ENCODE measurements at regions not wholly inside any gene's neighbourhood (a gene's known extent, or its start where the extent isn't known, plus 50 kb on each side); places are given as distances from the start of the nearest gene placed in this dataset.
A peak's percentile ranks its signal among the peaks of the same experiment; 100 is the strongest.

DNA sequence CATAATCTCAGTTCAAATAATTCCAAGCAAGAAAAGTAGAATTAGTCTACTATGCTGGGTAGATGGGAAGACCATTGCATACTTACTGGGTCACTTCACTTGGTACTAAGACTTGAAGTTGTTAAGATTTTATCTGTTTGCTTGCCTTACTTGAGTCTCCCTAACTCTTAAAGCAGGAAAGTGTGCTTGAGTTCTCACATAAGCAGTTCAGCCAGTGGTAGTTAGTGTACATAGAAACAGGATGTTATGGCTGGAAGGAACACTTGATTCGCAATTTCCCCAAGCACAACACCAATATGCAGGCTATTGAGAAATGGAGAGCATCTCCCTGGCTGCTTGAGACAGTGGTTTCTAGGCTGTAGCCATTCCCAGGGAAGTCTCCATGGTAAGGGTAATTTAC lies 176.1 kb downstream of the MSL3 start:
- no peak overlapping the region for H3K27ac Mint-ChIP-seq
- CTCF ChIA-PET, result no interaction called here
- TF ChIP-seq, protein P1, sequence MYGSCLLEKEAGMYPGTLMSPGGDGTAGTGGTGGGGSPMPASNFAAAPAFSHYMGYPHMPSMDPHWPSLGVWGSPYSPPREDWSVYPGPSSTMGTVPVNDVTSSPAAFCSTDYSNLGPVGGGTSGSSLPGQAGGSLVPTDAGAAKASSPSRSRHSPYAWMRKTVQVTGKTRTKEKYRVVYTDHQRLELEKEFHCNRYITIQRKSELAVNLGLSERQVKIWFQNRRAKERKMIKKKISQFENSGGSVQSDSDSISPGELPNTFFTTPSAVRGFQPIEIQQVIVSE (CRISPR knock-in tag; IDR thresholded peaks at IDR 0.05; ENCODE audit: borderline replicate concordance), result no peak
- no peak for TF ChIP-seq ZNF232 (CRISPR knock-in tag; IDR thresholded peaks at IDR 0.05)
- TF ChIP-seq ATF1 (CRISPR knock-in tag; IDR thresholded peaks at IDR 0.05), result no peak
- no peak for TF ChIP-seq MXD4 (CRISPR knock-in tag; IDR thresholded peaks at IDR 0.05; ENCODE audit: borderline replicate concordance)
- TF ChIP-seq, protein P2, sequence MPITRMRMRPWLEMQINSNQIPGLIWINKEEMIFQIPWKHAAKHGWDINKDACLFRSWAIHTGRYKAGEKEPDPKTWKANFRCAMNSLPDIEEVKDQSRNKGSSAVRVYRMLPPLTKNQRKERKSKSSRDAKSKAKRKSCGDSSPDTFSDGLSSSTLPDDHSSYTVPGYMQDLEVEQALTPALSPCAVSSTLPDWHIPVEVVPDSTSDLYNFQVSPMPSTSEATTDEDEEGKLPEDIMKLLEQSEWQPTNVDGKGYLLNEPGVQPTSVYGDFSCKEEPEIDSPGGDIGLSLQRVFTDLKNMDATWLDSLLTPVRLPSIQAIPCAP (CRISPR knock-in tag; IDR thresholded peaks at IDR 0.05), result no peak
- TF ChIP-seq ZBTB21 (CRISPR knock-in tag; IDR thresholded peaks at IDR 0.05; ENCODE audit: borderline replicate concordance), result no peak
- TF ChIP-seq SOX15 (CRISPR knock-in tag; IDR thresholded peaks at IDR 0.05), result no peak
- TF ChIP-seq RORB (CRISPR knock-in tag; IDR thresholded peaks at IDR 0.05), result no peak
- no peak for TF ChIP-seq RELA (CRISPR knock-in tag; IDR thresholded peaks at IDR 0.05; ENCODE audit: borderline replicate concordance)
- TF ChIP-seq, protein P3, sequence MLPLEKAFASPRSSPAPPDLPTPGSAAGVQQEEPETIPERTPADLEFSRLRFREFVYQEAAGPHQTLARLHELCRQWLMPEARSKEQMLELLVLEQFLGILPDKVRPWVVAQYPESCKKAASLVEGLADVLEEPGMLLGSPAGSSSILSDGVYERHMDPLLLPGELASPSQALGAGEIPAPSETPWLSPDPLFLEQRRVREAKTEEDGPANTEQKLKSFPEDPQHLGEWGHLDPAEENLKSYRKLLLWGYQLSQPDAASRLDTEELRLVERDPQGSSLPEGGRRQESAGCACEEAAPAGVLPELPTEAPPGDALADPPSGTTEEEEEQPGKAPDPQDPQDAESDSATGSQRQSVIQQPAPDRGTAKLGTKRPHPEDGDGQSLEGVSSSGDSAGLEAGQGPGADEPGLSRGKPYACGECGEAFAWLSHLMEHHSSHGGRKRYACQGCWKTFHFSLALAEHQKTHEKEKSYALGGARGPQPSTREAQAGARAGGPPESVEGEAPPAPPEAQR (CRISPR knock-in tag; IDR thresholded peaks at IDR 0.05), result no peak

DNA sequence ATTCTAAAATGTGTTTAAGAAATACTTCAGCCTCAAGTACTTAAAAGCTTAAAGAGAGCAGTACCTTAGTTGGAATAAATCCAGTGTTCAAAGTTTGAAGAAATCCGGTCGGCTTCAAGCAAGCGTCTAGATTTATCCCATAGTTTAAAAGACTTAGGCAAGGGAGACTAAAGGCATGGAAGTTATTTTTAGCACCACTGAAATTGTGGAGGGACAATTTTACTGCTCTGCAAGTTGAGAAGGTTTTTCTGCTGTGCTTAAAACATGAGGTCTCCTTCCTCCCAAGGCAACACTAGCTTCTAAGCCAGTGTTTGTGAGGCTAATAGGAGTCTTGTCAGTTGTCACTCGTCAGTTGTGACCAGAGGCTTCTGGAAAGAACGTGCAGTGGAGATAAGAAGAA lies 183.5 kb downstream of the MSL3 start:
- Mint-ChIP-seq H3K4me3 (no peak overlapping the region; the same call in 1 of the 2 replicates), H3K27ac (no peak overlapping the region; the same call in 1 of the 2 replicates), H3K27me3 (ENCODE audit: low read depth) (peaks cover 3% of the 10 kb centered on the region; the same call in 1 of the 2 replicates), H3K36me3 (no peaks in the 10 kb centered on the region), H3K9me3 (no peaks in the 10 kb centered on the region), H3K4me1 (peaks cover 14% of the 10 kb centered on the region)
- no peak for DNase-seq (ENCODE audit: low spot score)
- no peak for ATAC-seq
- ChIA-PET CTCF (no interaction called here), POLR2A (no interaction called here)
- TF ChIP-seq FOXJ3 (CRISPR knock-in tag; IDR thresholded peaks at IDR 0.05; ENCODE audit: borderline replicate concordance), result no peak

More for the DNA sequence above, 176.1 kb downstream of the MSL3 start:
- Mint-ChIP-seq H3K27me3 (ENCODE audit: low read depth) (no peaks in the 10 kb centered on the region; the same call in 1 of the 2 replicates), H3K36me3 (no peaks in the 10 kb centered on the region; the same call in 1 of the 2 replicates), H3K4me1 (no peaks in the 10 kb centered on the region), H3K9me3 (peaks cover 6% of the 10 kb centered on the region), H3K4me3 (no peak overlapping the region)
- DNase-seq (ENCODE audit: low spot score), result no peak
- POLR2A ChIA-PET, result no interaction called here
- no peak for ATAC-seq

DNA sequence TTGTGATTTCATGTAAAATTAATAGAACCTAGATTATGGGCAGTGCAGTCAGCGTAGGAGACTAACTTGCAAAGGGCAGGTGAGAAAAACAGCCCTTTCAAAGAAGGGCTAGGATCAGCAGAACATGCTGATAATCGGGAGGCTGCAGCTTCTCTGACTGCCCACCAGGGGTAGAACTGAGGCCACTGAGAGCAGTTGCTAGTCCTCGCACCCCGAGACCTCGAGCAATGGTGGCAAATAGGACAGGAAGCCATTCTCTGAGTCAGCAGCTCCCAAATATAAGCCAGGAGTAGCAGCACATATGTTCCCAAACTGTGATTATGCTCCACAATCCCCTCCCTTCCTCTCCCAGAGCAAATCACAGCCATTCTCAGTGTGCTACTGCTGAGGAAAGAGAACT lies 186.5 kb downstream of the MSL3 start:
- ATAC-seq (peak; percentile 99), DNase-seq (ENCODE audit: low spot score) (peak; percentile 58)
- peaks cover 3% of the 10 kb centered on the region; the same call in 1 of the 2 replicates for H3K27me3 Mint-ChIP-seq (ENCODE audit: low read depth)
- POLR2A ChIA-PET, result no interaction called here
- peaks cover 14% of the 10 kb centered on the region for H3K4me1 Mint-ChIP-seq
- no peak overlapping the region for H3K27ac Mint-ChIP-seq
- peaks cover 5% of the 10 kb centered on the region; the same call in 1 of the 2 replicates for H3K9me3 Mint-ChIP-seq
- no peaks in the 10 kb centered on the region for H3K36me3 Mint-ChIP-seq
- H3K4me3 Mint-ChIP-seq, result no peak overlapping the region
- TF ChIP-seq NFATC4 (CRISPR knock-in tag; IDR thresholded peaks at IDR 0.05), result no peak
- TF ChIP-seq, protein P4, sequence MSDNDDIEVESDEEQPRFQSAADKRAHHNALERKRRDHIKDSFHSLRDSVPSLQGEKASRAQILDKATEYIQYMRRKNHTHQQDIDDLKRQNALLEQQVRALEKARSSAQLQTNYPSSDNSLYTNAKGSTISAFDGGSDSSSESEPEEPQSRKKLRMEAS (CRISPR knock-in tag; IDR thresholded peaks at IDR 0.05), result peak; percentile 77
- CTCF ChIA-PET, result interaction anchor here (0.7 to 1.1 kb wide), 4 partner anchors 23 to 193 kb away, joined by 3 to 4 read pairs (median 3); no protein-coding TSS in a partner anchor

DNA sequence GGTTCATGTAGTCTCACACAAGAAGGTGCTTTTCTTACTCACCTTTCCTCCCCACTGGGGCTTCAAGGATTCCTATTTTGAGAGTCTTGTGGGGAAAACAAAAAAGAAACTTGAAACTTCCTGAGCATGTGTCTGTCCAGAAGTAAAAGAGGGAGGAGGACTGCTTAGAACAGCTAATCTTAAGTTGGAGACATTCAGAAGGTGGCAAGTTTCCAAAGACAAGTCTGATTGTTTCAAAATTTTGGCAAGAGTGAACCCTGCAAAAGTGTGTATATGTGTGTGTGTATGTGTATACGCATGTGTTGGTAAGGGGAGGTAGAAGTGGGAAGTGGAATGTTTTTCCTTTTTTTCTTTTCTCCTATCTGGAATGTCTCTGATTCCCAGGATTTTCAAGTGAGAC lies 189.0 kb upstream of the FRMPD4 start:
- DNase-seq (ENCODE audit: low spot score), result no peak
- ATAC-seq, result no peak
- CTCF ChIA-PET, result no interaction called here
- H3K27me3 Mint-ChIP-seq (ENCODE audit: low read depth), result peaks cover 3% of the 10 kb centered on the region; the same call in 1 of the 2 replicates
- H3K36me3 Mint-ChIP-seq, result no peaks in the 10 kb centered on the region
- no peak overlapping the region for H3K4me3 Mint-ChIP-seq
- peaks cover 5% of the 10 kb centered on the region; the same call in 1 of the 2 replicates for H3K9me3 Mint-ChIP-seq
- TF ChIP-seq JAZF1 (CRISPR knock-in tag; IDR thresholded peaks at IDR 0.05) (no peak), ZNF423 (CRISPR knock-in tag; IDR thresholded peaks at IDR 0.05) (no peak)
- H3K4me1 Mint-ChIP-seq, result peaks cover 13% of the 10 kb centered on the region
- no peak overlapping the region for H3K27ac Mint-ChIP-seq
- POLR2A ChIA-PET, result no interaction called here
